Vagina (tissue), 2 donors: ENCODE measurements at regions not wholly inside any gene's neighbourhood (a gene's known extent, or its start where the extent isn't known, plus 50 kb on each side); places are given as distances from the start of the nearest gene placed in this dataset.

Experiments
- CTCF ChIP-seq, 3 experiments: fragments of 450-650 bp in 2 of 3; fragments of 200-600 bp in 1 of 3; sonication (generic) in 1 of 3; IDR thresholded peaks; one replicate each; pipeline ENCODE4 v1.5.1; 2017 to 2019; ENCODE audit warnings: antibody characterized with exemption in 3 of 3, mild to moderate bottlenecking in 2 of 3, moderate library complexity in 2 of 3
- POLR2AphosphoS5 ChIP-seq, 2 donors: sonication (generic); formaldehyde crosslinking; IDR thresholded peaks; one replicate each; pipeline ENCODE4 v1.9.0; 2017; ENCODE audit warnings: antibody characterized with exemption in 2 of 2, mild to moderate bottlenecking in 2 of 2, low read depth in 1 of 2; ENCODE audit not compliant: insufficient read depth in 1 of 2

DNA sequence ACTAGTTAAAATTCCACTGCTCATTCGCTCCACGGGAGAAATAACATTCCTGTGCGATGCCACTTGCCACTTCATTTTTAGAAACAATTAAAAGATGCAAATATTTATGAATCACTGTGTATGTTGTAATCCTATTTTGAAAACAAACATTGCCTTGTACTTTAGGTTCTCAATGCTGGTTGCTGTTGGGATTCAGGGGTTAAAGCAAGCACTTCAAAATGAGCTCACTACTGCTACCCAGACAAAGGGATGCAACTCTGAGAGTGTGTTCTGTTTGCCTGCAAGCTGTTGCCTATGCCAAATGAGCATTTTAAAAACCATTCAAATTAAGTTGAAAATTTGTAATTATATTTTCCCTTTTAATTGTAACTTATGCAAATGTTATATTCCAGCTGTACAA lies 87.5 kb downstream of the RWDD3 start:
- no peak for TF ChIP-seq CTCF (IDR thresholded peaks at IDR 0.05)
- no peak for TF ChIP-seq POLR2AphosphoS5 (IDR thresholded peaks at IDR 0.05; ENCODE audit: insufficient read depth in 1 of 2, low read depth in 1 of 2)
